Neural progenitor cell (in vitro differentiated cells): ENCODE measurements at regions not wholly inside any gene's neighbourhood (a gene's known extent, or its start where the extent isn't known, plus 50 kb on each side); places are given as distances from the start of the nearest gene placed in this dataset.

ENCODE experiments used
- EZH2 ChIP-seq: fragments of 200-600 bp; sonication (generic); IDR thresholded peaks from 2 replicates; pipeline ENCODE4 v1.6.1; 2017; ENCODE audit warnings: antibody characterized with exemption, mild to moderate bottlenecking, moderate library complexity
- EZH2phosphoT487 ChIP-seq: fragments of 200-600 bp; sonication (generic); IDR thresholded peaks from 2 replicates; pipeline ENCODE4 v1.6.1; 2017; ENCODE audit warnings: antibody characterized with exemption
- TF ChIP-seq, protein P1 (sequence below): fragments of 200-600 bp; sonication (generic); IDR thresholded peaks from 2 replicates; pipeline ENCODE4 v1.5.1; 2017; ENCODE audit warnings: antibody characterized with exemption, mild to moderate bottlenecking

GRCh38 chr10:113305871-113306270, 247.0 kb upstream of the HABP2 start:
- TF ChIP-seq, protein P1, sequence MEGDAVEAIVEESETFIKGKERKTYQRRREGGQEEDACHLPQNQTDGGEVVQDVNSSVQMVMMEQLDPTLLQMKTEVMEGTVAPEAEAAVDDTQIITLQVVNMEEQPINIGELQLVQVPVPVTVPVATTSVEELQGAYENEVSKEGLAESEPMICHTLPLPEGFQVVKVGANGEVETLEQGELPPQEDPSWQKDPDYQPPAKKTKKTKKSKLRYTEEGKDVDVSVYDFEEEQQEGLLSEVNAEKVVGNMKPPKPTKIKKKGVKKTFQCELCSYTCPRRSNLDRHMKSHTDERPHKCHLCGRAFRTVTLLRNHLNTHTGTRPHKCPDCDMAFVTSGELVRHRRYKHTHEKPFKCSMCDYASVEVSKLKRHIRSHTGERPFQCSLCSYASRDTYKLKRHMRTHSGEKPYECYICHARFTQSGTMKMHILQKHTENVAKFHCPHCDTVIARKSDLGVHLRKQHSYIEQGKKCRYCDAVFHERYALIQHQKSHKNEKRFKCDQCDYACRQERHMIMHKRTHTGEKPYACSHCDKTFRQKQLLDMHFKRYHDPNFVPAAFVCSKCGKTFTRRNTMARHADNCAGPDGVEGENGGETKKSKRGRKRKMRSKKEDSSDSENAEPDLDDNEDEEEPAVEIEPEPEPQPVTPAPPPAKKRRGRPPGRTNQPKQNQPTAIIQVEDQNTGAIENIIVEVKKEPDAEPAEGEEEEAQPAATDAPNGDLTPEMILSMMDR = no peak
- TF ChIP-seq EZH2phosphoT487 (no peak), EZH2 (no peak)
